Astrocyte of the spinal cord (primary cell): ENCODE measurements at regions not wholly inside any gene's neighbourhood (a gene's known extent, or its start where the extent isn't known, plus 50 kb on each side); places are given as distances from the start of the nearest gene placed in this dataset.

Experiments used
- DNase-seq: peaks from one replicate; pipeline ENCODE4 v3.0.0; 2011; ENCODE audit warnings: low read depth, low spot score
- H3K4me3 ChIP-seq: 2 replicates; pipeline ENCODE4 v1.5.1; 2011; ENCODE audit warnings: low read depth, mild to moderate bottlenecking, low read length, moderate library complexity
- in situ Hi-C: cut with HindIII; loops from 2 replicates; pipeline ENCODE4 v1.10.0; 2017; ENCODE audit warnings: low sequenced_read_pairs
- TF ChIP-seq, protein P1 (sequence below): IDR thresholded peaks from 2 replicates; pipeline ENCODE4 v1.5.1; 2012; ENCODE audit warnings: low read depth, mild to moderate bottlenecking, low read length, inconsistent platforms

DNA sequence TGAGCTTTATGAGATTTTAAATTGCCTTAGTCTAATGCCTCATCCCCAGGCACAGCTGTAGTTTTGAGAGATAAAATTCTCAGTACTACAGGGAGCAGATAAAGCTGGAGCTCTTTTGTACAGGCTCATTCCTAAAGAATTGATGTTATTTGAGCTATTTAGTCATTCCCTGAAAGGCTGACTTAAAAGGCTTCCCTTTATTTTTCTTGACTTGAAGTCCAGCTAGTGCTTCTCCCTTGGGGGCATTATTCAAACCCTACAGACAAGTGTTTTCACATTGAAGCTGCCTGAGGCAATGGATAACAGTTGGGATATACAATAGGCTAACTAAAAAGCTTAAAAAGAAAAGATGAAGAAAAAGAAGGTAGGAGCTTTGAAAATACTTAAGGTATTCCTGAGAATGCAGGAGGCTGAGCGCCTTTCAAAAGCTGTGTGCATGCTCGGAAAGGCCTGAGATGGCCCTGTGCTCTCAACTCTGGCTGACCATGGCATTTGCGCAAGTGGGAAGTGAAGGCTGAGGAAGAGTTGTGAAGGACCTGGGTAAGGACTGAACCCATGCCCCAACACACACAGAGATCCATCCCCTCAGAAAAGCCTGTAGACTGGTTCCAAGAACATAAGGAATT is 315.1 kb downstream of the SMOC2 start:
- DNase-seq, result peak; percentile 74
- H3K4me3 ChIP-seq, result no peak overlapping the region
- in situ Hi-C loops, result no loop called here
- TF ChIP-seq, protein P1, sequence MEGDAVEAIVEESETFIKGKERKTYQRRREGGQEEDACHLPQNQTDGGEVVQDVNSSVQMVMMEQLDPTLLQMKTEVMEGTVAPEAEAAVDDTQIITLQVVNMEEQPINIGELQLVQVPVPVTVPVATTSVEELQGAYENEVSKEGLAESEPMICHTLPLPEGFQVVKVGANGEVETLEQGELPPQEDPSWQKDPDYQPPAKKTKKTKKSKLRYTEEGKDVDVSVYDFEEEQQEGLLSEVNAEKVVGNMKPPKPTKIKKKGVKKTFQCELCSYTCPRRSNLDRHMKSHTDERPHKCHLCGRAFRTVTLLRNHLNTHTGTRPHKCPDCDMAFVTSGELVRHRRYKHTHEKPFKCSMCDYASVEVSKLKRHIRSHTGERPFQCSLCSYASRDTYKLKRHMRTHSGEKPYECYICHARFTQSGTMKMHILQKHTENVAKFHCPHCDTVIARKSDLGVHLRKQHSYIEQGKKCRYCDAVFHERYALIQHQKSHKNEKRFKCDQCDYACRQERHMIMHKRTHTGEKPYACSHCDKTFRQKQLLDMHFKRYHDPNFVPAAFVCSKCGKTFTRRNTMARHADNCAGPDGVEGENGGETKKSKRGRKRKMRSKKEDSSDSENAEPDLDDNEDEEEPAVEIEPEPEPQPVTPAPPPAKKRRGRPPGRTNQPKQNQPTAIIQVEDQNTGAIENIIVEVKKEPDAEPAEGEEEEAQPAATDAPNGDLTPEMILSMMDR, result no peak

DNA sequence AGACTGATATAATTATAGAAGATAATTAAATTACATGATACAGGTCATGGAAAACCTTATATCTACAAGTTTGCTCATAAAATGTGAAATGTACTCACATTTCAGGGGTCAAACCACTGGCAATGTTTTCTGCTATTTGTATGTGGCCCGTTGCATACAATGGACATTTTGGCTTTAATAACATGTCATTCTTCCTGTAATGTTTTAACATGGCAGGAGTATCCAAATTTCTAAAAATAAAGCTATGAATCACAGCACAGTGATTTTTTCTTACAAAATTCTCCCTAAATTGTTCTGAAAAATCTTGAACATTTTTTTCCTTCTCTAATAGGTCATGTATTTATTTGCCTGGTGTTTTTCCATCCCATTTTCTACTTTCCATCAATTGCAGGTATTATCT is 305.7 kb downstream of the SMOC2 start:
- TF ChIP-seq, protein P1, result no peak
- no peak overlapping the region for H3K4me3 ChIP-seq
- in situ Hi-C loops, result no loop called here
- no peak for DNase-seq

DNA sequence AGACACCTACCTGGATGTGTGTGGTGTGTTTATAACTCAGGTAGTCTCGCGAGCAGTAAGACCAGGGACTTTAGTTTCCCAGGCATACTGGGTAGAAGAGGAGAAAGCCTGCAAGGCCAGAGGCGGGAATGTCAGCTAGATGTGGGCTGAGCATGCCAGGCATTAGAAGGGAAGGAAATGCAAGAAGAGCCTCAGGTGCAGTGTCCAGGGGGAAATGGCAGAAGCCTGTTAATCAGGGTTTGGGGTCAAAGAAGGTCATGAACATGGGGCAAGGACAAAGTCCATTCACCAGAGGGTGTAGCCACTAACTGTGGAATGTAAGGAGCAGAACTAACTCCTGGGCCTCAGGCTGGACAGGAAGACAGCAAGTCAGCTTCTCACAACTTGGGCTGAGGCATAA is 305.0 kb downstream of the SMOC2 start:
- no peak for DNase-seq
- H3K4me3 ChIP-seq, result no peak overlapping the region
- TF ChIP-seq, protein P1, result no peak
- in situ Hi-C loops, result no loop called here

DNA sequence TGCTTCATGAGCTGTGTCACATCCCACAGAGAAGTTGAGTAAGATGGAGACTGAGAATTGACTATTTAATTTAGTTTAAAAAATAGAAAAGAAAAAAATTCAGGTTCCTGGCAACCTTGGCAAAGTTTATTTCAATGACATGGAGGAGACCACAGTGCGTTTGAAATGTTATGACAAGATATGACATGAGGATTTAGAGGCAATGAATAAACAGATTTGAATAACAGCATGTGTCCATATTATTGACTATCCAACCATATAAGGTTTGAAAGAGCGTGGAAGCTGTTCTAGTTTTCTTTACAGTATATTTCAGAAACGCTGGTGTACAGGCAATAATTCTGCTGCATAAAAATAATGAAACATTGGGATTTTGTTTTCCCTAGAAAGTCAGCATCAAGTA is 303.9 kb downstream of the SMOC2 start:
- in situ Hi-C loops, result no loop called here
- DNase-seq, result no peak
- no peak overlapping the region for H3K4me3 ChIP-seq
- TF ChIP-seq, protein P1, result no peak

DNA sequence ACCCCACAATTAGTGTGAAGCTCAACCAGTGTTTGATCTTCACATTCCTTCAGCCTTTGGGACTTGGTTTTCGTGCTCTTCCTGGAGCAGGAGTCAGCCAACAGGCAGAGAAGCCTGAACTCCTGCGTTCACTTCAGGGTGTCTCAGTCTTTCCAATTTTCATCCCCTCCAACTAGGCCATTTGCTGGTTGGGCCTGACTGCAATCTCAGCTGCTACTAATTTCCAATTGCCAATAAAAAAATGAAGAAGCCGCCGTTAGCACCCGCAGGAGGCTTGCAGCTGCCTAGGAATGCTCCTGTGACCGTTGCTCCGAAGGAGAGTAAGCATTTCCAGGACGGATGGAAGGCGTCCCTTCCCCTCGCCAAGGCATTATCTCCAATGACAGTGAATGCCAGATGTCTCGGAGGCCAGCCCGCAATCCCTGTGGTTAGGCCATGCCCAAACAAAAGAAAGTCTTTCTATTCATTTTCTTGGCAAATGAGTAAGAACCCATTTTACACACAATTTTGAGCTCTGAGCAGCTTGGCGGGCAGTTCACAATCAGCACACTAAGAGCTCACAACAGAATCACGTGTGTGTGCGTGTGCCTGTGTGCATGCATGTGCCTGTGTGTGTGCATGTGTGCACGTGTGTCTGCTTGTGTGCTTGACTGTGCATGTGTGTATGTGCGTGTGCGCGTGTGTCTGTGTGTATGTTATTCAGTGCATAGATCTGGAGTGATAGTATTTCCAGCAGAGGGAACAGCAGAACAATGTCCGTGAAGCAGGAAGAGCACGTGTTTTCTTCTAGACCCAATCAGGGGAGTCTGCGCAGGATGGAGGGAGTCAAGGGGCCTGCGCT is 301.2 kb downstream of the SMOC2 start:
- TF ChIP-seq, protein P1, result no peak
- no peak overlapping the region for H3K4me3 ChIP-seq
- in situ Hi-C loops, result no loop called here
- DNase-seq, result no peak

DNA sequence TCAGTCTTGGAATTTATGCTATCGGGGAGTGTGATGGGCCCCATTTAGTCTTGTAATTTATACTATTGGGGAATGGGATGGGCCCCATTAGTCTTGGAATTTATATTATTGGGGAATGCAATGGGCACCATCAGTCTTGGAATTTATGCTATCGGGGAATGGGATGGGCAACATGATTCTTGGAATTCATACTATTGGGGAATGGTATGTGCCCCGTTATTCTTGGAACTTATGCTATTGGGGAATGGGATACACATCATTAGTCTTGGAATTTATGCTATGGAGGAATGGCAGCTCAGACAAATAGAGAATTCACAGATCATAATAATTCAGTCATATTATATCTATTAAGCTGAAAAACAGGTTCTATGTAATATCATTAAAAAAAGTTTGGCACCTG is 300.3 kb downstream of the SMOC2 start:
- in situ Hi-C loops, result no loop called here
- no peak overlapping the region for H3K4me3 ChIP-seq

More for the DNA sequence above, 300.3 kb downstream of the SMOC2 start:
- no peak for DNase-seq
- TF ChIP-seq, protein P1, result no peak
